K562 (cell line): ENCODE measurements at regions not wholly inside any gene's neighbourhood (a gene's known extent, or its start where the extent isn't known, plus 50 kb on each side); places are given as distances from the start of the nearest gene placed in this dataset.

ENCODE experiments used
- ARID4B ChIP-seq: sonication (generic); formaldehyde crosslinking; IDR thresholded peaks from 2 replicates; pipeline ENCODE4 v1.8.0; 2022; ENCODE audit warnings: mild to moderate bottlenecking, missing genetic modification reagents
- BHLHE40 ChIP-seq: IDR thresholded peaks from 2 replicates; pipeline ENCODE4 v1.6.1; 2011; ENCODE audit warnings: low read length, improper control_type of control experiment
- CUX1 ChIP-seq: fragments of 200-800 bp; sonication (Bioruptor generic); IDR thresholded peaks from 2 replicates; pipeline ENCODE4 v1.6.1; 2016; ENCODE audit warnings: missing genetic modification characterization, missing compliant biosample characterization
- TEAD1 ChIP-seq, 2 experiments: fragments of 450-650 bp in 1 of 2; sonication (generic) in 1 of 2; formaldehyde crosslinking; IDR thresholded peaks; 2 replicates each; pipeline versions ENCODE4 v1.4.0 to v1.8.0; 2020 to 2022; ENCODE audit warnings: mild to moderate bottlenecking in 2 of 2, missing genetic modification reagents in 1 of 2

GRCh38 chr2:145010635-145011034, 490.7 kb upstream of the ZEB2 start (continued):
- no peak for TF ChIP-seq TEAD1 (CRISPR knock-in tag; IDR thresholded peaks at IDR 0.05)
- no peak for TF ChIP-seq ARID4B
- TF ChIP-seq BHLHE40 = no peak
- TF ChIP-seq CUX1 (CRISPR knock-in tag) = no peak
